ENCODE measurements at regions not wholly inside any gene's neighbourhood (a gene's known extent, or its start where the extent isn't known, plus 50 kb on each side); places are given as distances from the start of the nearest gene placed in this dataset.

DNA sequence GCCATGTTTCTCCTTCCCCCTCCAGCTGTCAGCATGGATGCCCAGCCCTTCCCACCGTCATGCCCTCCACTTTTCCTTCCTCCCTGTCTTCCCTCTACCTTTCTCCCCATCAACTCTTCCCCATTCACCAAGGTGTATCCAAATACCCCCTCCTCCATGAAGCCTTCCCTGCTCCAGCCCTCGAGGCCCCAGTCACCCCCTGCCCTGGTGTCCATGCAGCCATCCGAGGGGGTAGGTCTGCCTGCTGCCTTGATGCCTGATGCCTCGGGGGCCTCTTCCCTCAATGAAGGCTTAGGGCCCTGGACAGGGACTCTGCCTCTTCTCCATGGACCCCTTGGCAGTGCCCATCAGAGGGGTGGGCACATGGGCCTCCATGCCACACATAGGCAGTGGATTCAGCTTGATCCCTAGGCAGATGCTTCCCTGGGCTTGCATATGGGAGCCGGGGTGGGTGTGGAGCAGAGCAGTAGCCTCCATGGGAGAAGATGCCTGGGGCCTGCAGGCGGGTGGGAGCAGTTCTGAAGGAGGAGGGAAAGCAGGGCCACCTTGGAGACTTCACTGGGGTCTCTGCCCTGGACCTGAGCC lies 795.8 kb downstream of the BRD1 start:
- DNase-seq, result no peak

DNA sequence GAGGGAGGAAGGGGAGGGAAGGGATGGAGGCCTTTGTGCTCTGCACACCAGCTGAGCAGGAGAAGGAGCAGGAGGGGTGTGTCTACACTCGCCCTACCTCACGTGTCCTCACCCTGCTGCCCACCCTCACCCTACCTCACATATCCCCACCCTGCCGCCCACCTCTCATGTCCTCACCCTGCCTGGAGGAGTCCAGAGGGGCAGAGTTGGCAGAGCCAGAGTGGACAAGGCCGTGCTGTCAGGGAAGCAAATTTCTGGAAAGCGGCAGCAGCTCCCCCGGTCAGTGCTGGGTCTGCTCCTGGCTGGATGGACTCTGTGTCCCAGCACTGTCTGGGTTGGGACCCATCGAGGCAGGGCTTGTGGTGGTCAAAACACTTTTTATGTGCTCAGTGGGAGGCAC lies 799.6 kb downstream of the BRD1 start:
- DNase-seq, result no peak

DNA sequence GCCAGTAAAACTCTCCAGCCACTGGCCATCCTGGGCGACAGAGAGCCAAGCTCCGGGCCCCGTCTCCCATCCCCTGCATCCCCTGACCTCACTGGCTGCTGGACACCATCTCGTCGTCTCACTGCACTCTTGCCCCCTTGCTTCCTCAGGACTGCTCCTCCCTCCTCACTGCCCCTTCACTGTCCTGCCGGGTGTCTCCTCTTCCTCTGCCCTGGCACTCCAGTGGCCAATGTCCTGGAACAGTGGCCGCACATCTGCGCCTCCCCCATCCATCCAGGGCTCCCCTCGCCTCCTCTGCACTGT lies 800.4 kb downstream of the BRD1 start:
- DNase-seq, result no peak

DNA sequence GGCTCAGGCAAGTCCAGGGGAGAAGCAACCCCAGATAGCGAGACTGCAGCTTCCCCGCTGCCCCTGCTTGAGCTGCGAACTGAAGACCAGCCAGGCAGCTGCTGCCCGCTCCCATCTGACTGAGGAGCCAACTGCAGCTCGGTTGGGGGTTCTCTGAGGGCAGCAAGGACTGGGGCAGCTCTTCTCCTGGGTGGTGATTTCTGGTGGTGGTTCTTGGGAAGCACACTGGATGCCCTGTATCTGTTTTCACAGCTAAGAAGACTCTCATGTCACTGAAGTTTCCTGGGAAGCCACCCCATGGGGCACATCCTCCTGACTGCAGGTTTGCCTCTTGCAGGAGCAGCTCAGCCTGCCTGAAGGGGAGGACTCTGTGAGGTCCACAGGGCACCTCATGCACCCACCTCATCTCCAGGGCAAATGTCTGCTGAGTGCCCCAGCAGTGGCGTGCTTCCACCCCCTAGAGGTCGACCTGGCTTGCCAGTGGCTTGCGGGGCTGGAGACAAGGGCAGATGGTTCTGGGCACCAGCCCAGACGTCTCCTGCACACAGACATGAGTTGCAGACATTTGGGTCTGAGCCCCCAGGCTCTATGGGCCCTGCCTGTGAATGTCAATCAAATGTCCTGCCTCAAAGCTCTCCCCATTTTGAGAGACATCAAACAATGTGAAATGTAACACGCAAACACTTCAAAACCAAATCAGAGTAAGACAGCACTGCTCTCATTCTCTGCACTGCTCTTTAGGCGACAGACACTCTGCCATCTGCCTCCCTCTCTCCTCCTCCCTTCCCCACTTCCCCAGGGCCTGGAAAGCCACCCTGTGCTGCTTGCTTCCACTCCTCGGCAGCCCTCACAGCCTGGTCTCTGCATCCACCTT lies 800.9 kb downstream of the BRD1 start:
- no peak for DNase-seq

DNA sequence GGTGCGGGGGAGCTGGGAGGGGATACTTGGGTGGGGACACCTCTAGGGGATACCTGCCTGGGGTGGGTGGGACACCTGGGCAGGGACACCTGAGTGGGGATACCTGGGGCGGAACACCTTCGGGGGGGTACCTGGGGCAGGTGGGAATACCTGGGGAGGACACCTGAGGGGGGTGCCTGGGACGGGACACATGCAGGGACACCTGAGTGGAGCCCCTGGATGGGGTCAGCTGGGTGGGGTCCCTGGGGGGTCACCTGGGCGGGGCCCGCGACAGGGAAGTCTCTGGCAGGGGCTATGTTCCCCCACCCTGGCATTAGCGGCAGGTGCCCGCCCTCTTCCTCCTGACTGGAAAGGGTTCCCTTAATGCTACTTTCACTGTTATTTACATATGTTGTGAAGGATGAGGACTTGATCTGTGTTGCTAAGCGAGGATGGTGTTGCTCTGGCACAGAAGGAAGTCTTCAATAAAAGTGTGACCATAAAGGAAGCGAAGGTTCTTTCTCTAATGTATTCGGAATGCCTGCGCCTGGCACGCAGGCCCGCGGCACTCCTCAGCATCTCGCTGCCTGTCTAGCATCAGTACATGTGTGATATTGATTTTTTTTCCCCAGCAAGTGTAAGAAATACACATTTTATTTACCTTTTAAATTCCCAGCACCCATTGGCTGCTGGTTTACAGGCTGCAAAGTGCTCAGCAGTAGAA lies 801.7 kb downstream of the BRD1 start:
- DNase-seq, result no peak

DNA sequence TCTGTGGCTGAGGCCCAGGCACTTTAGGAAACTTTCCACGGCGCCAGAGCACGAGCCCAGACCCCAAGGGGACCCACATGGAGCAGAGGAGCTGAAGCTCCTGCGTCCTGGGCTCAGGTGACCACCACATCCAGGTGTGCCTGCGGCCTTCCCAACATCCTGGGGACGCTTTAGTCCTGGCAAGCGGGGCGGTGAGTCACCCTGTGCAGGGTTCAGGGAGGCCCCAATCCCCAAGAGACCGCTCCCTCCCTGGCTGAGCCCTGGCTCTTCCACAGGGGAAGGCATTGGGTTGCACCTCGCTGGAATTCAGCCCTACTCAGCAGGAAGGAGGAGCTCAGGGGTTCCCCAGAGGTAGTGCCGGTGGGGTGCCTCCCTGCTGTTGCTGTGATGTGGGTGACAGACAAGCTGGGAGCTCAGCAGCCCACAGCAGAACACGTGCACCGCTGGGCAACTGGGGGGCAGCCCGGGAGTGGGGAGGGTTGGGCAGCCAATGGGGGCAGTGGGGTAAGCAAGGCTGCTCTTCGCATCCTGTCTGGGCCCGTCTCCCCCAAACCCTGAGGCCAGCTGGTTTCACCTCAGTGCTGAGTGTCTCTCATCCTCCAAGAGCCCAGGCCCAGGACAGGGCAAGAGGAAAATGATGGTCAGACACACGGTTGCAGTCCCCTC lies 802.8 kb downstream of the BRD1 start:
- no peak for DNase-seq

DNA sequence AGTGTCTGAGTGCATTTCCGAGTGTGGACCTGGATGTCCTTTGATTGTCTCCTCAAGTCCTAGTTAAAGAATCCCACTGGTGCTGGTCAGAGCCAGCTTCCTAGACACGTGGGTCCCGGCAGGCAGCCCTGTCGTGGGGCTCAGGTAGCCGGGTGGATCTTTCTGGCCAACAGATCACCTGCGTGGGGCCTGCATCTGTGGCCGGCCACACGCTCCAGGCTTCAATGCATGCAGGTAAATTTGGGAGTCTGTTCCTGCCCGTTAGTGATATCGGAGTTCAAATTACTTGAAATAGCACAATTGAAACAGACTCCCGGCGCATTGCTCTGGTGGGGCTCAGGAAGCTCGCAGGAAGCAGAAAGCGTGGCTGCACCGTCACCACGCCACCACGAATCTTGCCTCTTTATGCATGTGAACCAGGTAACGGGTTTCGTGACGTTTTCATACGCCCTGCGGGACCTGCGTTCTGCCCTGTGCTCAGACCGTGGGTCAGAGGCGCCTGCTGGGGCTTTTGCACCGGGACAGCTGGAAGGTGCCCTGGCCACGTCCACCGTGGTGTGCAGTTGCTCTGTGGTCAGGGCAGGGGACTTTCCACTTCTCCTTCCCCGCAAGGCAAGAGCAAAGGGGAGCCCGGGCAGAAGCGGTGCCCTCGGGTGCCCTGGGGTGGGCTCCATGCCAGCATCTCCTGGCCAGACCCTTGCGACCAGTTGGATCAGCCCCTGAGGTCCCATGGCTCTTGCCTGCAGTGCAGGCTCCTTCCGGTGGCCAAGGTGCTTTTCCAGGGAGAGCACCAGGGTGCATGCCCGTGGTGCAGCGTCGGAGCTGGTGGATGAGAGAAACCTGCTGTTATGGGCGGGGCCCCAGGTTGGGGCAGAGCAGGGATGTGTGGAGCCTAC lies 803.5 kb downstream of the BRD1 start:
- DNase-seq, result no peak

DNA sequence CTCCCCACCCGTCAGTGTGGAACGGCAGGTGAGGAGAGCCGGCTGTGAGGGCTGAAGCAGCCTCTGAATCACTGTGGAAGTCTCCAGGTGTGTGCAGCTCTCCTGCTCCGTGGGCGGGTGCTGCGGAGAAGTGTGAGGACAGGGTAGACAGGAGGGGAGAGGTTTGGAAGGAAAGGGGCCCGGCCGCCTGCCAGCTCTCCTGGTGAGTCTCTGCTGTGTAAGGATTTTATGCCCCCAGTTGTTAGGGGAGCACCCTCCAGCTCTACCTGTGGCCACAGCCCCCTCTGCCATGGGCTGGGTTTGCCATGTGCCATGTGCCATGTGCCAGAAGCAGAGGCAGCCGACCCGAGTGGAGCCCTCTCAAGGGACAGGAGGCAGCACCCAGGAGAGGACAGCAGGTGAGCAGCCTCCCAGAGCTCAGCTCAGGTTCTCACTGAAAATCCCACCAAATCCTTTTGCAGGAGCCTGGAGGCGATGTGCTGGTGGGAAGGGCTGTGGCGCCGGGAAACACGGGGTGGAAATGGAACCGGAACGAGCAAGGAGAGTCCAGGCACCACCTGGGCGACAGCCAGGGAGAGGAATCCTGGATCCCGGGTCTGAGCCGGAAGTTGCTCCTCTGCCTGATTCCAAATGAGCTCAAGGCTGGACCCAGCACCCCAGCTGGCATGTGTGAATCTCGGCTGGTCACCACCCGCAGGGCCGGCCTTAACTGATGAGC lies 804.4 kb downstream of the BRD1 start:
- no peak for DNase-seq

DNA sequence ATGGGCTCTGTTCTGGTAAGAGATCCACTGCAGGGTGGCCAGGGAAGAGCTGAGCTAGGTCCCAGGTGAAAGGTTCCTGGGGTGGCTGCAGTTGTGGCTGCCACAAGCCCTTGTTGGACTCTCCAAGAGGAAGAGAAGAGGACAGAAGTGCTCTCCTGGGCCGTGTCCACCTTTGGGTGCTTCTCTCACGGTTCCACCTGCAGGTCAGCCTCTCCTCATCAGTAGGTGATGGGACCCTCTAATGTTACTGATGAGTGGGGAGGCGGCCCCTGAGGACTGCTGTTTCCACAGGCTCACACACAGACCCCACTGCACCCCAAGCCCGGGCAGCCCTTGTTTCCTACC lies 804.9 kb downstream of the BRD1 start:
- no peak for DNase-seq

DNA sequence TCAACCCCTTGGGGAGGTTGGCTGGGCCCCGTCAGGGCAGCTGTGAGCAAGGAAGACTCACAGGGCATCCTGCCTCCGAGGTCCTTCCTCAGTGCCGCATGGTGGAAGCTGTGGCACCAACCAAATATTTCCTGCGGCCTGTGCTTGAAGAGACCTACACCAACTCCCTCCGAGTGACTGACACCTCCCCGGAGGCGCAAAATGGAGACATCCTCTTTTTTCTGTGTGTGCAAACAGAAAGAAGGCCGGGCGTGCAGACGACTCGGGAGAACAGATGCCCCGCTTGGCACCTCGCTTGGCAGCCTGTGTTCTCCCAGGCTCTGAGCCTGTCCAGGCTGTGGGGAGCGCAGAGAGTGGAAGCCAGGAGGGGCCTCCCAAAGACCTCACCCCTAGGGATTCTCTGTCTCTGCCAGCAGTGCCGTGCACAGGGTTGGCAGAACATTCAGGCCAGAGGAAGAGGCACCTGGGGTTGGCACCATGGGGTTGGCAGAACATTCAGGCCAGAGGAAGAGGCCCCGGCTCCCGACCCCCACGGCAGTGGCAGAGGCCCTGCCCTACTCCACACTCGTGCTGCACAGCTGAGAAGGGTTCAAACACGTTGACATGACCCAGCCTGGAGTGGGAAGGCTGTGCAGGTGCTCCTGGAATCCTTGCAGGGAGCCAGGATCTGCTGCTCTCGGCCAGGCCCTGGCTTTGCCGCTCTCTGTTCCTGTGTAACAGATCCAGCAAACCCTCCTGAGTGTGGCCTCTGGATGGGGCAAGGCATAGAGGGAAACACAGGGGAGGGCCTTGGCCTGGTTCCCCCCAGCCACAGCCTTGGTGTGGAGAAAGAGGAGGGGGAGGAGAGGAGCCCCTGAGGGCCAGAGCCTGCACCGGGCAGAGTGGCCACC lies 805.5 kb downstream of the BRD1 start:
- no peak for DNase-seq

DNA sequence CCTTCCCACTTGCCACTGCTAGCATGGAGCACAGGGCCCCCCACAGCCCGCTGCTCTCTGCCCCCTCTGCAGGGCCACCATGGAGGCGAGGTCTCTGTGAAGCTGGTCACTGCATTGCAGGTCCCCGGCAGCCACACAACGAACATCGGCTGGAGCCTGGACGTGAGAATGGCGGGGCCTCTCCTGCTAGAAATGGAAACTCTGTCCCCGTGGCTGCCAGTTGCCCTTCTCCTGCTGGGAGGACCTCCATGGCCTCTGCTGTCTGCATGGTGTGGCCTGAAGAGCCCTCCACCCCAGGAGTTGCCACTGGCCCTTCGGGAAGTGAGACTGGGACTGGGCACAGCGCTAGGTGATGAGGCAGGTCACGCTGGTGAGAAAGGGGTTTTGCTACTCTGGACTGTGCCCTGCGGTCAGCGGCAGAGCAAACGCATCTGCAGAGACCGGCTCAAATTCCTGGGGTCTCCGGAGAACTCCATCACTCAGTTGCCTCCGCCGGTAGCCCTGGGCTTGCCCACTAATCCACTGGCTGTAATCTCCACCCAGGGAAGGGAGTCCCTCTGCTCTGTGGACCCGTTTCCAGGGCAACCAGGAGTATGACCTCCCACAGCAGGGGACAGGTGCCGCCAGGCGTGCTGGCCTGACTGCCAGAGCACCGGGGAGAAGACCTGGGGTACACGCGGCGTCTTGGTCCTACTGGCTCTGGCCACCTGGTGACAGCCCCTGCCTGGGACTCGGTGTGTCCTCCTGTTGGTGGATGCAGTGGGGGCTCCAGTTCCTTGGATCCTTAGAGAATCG lies 806.3 kb downstream of the BRD1 start:
- no peak for DNase-seq

DNA sequence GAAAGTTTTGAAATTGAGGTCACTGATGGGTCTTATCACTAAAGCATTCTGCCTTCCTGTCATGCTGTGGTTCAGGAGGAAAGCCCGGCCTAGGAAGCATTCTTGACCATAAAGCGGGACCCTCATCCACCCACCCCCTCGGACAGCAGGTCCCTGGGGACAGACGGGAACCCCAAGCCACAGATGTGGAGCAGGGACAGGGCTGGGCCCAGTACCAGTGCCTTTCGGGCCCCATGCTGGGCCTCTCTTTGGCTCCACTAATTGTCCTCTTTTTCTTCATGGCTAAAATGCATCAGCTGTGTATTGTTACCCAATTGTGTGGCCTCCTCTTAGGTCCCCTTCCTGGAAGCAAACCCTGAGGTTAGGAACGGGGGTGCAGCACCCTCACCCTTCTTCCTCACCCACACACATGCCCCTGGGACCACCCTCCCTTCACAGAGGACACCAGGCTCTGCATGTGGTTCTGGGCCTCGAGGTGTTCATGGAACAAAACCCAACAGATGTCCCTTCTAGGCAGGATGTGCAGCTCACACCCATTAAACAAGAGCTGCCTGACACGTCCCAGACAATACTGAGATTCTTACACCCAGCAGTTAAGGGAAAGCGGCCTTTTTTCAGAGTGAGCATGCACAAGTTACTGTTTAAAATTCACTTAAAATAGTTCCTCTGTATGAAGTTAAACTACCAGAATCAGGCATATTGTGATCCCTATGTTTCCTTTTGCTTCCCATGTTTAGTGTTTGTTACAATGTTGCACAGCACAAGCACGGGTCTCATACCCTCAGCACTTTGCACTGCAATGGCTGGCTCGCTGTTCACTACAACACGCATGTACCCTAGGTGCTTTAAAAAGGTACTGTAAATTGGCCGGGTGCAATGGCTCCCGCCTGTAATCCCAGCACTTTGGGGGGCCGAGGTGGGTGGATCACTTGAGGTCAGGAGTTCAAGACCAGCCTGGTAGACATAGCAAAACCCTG lies 807.6 kb downstream of the BRD1 start:
- no peak for DNase-seq

DNA sequence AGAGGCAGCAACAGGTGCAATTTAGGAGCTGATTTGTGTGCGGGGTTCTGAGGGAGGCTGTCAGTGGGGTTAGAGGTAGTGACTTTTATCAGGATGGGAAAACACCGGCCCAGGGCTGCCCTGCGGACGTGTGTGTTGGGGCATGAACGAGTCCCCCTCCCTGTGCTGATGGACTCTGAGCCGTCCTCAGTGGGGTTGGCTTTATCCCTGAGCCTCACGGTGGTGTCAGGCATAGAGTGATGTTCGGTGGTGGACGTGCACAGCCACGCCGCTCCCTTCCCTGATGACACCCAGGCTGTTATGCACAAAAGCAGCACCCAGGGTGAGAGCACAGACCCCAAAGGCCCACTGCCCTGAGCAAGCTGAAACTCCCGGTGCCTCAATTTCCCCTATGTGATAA lies 809.1 kb downstream of the BRD1 start:
- DNase-seq, result no peak

DNA sequence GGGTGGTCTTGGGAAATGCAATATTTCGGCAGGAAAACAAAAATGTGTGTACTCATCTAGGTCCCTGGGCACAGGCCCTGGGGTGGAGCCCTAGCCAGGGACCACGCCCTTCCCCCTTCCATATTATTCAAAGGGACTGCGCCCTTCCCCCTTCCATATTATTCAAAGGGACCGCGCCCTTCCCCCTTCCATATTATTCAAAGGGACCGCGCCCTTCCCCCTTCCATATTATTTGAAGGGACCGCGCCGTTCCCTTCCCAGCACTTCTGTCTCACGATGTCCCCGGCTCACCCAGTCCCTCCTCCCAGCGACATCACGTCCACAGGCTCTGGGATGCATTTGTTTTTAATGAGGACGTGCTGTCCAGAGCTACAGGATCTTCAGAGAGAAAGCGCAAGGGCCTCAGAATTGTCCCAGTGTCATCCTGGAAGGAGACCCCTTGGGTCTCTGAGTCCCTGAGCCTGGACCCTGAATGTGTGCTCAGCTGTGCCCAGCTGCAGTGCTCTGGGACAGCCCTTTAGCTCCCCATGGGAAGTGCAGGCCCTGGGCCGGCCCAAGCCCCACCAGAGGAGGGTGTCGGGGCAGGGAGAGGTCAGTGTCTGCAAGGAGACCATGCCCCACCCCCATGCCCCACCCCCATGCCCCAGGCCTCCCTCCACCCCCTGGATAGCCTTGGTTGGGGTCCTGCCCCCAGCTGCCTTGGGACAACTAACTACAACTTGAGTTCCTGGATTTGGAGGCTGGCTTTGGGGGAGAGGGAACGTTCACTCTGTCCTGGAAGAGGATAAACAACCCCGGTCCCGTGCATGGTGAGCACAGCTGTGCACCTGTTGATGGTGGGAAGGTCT lies 810.0 kb downstream of the BRD1 start:
- DNase-seq, result no peak

DNA sequence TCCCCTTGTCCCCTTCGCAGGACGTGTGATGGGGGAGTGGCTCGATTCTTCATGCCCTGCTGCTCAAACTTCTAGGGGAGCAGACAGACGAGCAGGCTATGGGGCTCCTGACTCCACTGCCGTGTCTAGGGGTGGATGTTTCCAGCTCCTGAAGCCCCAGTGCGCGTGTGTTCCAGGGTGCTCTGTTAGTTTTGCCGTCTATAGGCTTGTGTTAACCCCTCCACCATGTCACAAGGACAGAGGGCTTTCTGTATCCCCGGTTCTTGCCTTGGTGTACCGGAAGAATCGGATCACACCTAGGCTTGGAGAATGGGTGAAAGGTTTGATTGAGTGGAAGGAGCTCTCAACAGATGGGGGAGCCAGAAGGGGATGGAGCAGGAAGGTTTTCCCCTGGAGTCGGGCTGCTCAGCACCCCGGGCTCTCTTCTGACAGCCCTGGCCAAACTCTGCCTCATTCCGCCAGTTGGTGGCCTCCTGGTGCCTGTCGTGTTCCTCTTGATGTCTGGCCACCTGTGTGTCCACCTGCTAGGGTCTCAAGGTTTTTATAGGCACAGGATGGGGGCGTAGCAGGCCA lies 810.7 kb downstream of the BRD1 start:
- no peak for DNase-seq

DNA sequence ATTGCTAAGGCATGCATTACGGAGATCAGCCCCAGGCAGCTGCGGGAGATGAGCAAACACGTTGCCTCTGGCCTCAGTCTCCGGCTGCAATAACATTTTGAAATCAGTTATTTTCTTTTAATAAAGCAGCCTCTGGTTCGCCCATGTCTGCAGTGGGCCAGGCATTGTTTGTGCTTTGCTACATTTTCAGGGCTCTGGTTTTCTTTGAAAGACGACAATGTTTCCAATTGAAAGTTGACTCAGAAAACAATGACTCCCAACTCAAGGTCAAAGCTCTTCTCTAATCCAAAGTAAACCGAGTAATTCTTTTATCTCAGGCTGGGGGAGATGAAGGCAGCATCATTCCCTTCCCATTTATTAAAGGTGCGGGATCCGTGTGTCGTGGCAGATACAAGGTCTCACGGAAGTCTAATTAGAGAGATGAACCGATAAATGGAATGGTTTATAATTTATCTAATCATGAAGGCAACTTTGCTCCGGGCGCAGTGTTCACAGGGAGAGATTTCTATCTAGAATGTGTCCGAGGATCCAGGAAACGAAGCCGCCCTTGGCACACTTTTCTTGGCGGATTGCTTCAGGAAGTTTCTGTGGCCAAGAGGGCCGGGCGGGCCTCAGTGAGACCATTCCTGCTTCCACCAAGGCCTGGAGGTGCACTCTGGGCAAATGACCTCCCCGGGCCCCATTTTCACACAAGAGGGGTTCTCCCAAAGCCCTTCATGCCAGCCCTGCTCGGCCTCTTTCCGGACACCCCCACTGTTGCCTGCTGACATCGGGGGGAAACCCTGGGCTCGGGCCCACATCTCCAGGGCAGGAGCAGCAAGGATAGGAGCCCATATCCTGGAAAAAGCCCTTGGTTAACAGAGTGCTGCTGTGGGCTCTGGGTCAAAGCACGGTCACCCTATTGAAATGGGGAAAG lies 811.4 kb downstream of the BRD1 start:
- no peak for DNase-seq

Measured in dermis blood vessel endothelial cell (primary cell).